ENCODE measurements at regions not wholly inside any gene's neighbourhood (a gene's known extent, or its start where the extent isn't known, plus 50 kb on each side); places are given as distances from the start of the nearest gene placed in this dataset.
A peak's percentile ranks its signal among the peaks of the same experiment; 100 is the strongest.

GRCh38 chr12:4106621-4107020, 166.9 kb upstream of the CCND2 start:
- no peak for DNase-seq (ENCODE audit: low read depth)

GRCh38 chr12:4104722-4105244, 168.8 kb upstream of the CCND2 start:
- no peak for DNase-seq (ENCODE audit: low read depth)

GRCh38 chr12:4099276-4099675, 174.3 kb upstream of the CCND2 start:
- no peak for DNase-seq (ENCODE audit: low read depth)

DNA sequence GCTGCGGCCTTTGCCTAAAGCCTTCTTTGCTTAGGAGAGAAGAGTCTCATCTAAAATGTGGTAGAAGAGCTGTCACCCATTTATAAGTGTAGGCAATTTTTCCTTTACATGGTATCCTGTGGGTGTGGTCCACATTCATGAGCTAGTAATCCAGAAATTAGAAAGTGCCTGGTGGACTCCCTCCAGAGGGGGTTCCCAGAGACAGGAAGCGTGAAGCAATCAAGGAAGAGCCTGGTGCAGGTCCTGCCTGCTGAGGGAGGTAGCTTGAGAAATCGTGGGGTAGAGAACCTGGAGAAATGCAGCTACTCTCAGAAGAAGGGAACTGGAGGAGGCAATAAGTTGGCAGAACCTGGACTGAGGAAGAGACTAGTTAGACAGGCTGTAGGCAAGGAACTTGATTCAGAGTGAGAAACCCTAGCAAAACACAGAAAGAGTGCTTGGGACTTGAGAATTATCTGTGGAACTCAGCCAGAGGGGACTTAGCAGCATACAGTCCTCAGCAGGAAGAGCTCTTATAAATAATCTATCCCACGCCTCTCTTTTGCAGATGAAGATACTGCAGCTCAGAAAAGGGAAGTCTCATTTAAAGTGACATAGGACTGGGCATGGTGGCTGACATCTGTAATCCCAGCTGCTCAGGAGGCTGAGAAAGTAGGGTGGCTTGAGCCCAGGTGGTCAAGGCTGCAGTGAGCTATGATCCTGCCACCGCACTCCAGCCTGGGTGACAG, 182.4 kb upstream of the CCND2 start:
- no peak for DNase-seq (ENCODE audit: low read depth)

DNA sequence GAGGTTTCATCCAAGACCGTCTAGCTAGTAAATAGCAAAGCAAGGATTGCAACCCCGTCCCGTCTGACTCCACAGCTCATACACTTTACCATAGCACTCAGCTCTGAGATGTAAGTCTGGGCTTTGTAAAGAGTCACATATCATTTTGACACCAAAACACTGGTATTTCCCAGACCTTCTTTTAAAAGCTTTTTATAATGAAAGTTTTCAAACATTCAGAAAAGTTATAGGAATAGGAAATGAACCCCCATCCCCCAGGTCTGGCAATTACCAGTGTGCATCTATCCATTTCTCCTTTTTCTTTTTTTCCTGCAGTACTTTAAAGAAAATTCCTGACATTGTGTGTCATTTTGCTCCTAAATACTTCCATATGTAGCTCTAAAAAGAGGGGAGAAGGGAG, 183.6 kb upstream of the CCND2 start:
- no peak for DNase-seq (ENCODE audit: low read depth)

- DNase-seq (ENCODE audit: low read depth), result no peak
These were observed 184.4 kb upstream of the CCND2 start for GRCh38 chr12:4089121-4089606.

- no peak for DNase-seq (ENCODE audit: low read depth)
These were observed 185.1 kb upstream of the CCND2 start for GRCh38 chr12:4088451-4088850.

DNA sequence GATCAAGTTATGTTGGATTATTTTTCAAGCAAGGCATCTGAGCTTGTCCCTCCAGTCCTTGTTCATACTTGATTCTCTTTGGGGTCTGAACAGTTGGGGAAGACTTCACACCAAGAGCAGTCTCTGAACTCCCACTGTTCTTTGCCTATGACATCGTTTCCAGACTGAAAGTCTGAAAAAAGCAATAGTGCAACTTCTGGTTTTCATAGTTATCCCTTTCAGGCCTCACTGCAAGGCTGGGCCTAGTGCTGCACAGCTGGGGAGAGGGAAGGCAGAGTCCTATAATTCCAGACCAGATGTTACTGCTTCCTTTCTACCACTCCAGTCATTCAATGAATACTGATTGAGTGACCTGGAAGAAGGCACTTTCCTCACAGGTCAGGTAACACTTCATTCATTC, 187.1 kb upstream of the CCND2 start:
- no peak for DNase-seq (ENCODE audit: low read depth)

DNA sequence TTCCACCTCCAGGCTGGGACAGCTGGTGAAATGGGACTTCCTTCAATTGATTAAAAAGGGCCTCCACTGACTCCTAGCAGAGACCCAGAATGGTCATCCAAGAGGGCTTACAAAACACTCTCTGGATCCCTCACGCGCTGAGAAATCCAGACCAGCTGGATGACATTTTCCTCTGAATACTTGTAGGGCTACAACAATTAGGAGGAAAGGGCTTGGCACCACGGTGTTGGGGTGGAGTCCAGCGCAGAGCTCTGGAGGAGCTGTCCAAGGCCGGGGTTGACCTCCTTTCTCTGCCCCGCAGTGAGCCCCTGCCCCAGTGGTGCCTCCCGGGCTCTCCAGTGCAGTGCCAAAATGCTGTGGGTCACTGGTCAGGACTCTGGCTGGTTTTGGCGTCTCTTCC, 189.0 kb upstream of the CCND2 start:
- no peak for DNase-seq (ENCODE audit: low read depth)

DNA sequence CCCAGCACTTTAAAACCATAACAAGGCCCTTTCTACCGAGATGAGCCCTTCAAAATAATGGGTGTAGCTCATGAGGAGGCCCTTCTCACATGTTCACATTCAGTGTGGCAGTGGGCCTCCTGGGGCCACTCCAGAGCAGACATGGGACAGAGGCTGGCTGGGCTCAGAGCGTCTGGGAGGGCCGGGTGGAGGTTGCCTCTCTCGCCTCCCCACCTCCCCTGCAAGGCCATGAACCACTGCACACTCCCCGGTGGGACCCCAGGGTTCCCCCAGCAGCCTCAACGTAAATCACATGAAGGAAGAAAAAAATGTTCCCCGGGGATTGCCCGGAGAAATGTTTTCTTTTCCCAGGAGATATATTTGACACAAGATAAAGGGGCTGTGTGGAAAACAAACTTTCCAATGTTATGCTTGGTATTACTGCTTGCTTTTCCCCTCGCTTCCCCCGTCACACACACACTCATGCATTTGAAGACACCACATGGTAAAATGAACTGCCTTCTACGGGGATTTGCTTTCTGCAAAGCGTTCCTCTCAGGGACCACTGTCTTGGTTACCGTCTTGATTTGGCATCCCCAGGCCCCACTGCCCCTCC, 190.7 kb upstream of the CCND2 start:
- DNase-seq (ENCODE audit: low read depth), result no peak

DNA sequence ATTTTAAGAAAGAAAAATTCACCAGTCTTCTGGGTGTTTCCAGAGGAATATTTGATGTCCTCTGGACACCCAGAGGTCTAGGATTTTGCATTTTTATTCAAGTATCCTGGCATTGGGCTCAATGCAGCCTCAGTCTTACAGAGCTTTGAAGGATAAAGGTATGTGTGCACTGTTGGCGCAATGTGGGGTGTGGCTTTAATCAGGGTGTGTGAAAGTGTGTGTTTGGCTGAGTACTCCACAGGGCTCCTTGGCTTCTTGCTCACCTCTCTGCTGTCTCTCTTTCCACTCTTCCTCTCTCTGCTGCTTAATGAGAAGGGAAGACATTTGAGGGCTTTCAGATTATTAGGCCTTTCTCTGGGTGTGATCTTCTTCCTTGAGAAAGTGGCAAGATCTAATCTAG, 193.3 kb upstream of the CCND2 start:
- DNase-seq (ENCODE audit: low read depth), result no peak

- DNase-seq (ENCODE audit: low read depth), result no peak
These were observed 199.4 kb upstream of the CCND2 start for GRCh38 chr12:4074129-4074528.

DNA sequence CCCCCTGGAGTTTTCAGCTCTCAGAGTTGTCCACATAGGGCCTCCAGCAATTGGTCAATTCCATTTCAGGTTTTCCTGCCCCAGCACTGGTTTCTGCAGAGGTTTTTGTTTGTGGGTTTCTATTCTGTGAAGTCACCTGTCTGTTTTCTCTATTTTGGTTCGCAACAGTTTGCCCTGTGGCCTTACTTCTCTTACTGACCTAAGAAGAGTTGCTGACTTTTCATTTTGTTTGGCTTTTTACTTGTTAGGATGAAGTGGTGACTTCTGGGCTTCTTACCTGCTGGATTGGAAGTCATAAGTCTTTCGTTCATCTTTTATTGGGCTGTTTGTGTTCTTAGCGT, 196.4 kb upstream of the PARP11 start:
- no peak for DNase-seq (ENCODE audit: low read depth)

GRCh38 chr12:4068981-4069669, 195.9 kb upstream of the PARP11 start:
- peak; percentile 48 for DNase-seq (ENCODE audit: low read depth)

- no peak for DNase-seq (ENCODE audit: low read depth)
These were observed 190.8 kb upstream of the PARP11 start for GRCh38 chr12:4064008-4064407.

DNA sequence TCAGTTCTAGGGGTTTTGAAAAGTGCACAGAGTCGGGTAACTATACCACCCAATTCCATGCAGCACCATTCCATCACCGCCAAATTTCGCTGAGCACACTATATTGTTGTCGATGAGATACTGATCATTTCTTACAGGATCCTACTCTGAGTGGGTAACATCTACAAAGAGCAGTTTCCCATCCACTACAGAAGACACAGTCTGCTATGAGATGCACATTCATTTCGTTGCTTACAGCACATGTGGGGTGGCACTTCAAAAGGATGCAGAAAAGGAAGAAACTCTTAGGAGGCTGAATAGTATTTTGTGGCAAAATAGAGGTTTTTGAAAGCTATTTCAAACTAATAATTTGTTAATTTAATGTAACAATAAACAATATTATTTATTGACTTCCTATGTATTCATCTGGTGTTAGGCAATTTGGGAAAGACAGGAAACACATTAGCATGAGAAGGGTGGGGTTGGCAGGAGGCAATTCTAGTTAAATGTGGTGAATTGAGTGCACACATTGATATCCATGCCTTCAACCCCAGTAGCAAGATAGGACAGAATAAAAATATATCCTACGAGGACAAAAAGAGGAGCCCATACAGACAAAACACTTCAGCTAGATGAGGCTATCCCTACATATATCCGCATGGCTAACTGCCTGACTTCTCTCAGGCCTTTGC, 186.8 kb upstream of the PARP11 start:
- no peak for DNase-seq (ENCODE audit: low read depth)

DNA sequence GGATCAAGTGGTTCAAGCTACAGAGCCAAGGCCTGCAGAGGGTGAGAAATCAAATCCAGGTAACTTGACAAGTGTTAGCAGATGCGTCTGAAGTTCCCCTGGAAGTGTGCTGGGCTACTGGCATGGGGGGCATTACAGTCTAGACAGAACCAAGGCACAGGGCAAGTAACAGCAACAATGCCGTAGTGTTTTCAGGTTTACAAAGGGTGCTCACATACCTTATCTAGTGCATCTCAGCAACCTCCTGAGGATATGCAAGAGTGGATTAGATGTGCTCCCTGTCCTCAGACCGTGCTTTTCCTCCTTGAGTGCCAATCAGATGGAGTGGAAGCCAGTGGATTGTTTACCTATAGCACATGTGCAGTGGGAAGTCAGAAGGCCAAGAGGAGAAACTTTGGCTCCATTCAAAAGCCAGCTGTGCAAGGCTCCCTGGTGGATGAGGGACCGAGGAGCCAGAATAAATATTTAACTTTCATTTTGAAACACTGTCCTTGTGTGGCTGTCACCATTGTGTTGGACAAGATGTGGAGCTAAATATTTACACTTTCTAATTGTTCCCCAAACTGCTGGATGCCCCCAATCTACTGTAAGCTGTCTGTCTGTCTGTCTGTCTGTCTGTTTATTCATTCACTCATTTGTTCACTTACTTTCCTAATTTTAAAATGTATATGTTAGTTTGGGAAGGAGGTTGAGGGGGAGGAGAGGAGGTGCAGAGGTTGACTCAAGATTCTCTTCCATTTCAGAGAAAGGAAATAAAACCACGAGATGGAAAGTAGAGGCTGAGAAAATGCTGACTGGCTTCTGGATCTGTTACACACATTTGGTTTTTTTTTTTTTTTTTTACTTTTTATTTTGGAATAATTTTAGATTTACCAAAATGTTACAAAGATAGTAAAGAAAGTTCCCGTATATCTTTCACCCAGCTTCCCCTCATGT, 184.0 kb upstream of the PARP11 start:
- no peak for DNase-seq (ENCODE audit: low read depth)

GRCh38 chr12:4054630-4055029, 181.4 kb upstream of the PARP11 start:
- DNase-seq (ENCODE audit: low read depth), result no peak

- DNase-seq (ENCODE audit: low read depth), result no peak
These were observed 179.5 kb upstream of the PARP11 start for GRCh38 chr12:4052691-4053090.

- no peak for DNase-seq (ENCODE audit: low read depth)
These were observed 178.4 kb upstream of the PARP11 start for GRCh38 chr12:4051596-4051995.

GRCh38 chr12:4050340-4050739, 177.1 kb upstream of the PARP11 start:
- no peak for DNase-seq (ENCODE audit: low read depth)
